ENCODE measurements at regions not wholly inside any gene's neighbourhood (a gene's known extent, or its start where the extent isn't known, plus 50 kb on each side); places are given as distances from the start of the nearest gene placed in this dataset.

DNA sequence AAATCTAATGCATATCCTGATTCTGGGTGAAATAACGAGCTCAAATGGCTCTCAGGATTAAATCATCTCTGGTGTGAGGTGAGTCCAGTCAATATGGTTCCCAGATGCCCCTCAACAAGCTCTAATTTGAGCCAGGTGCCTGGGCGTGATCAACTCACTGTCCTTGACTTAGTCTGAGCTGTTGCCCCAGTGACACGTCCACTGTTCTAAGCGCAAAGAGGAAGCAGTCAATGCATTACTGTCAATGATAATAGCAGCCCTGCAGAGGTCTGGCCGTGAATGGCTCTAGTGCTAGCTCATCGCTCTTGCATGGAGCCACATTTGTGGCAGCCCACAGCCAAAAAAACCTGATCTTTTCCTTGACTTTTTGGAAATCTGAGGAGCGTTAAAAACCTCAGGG is 128.6 kb upstream of the EFNA5 start:
- H3K9me3 Mint-ChIP-seq = peaks cover 0 to 8% (median 2%) of the 10 kb centered on the region in 7 donors
- no peak overlapping the region for H3K27ac ChIP-seq (ENCODE audit: insufficient read depth, low read length, poor library complexity, severe bottlenecking)
- no peaks in the 10 kb centered on the region for H3K9me3 ChIP-seq (ENCODE audit: control insufficient read depth in 2 of 2, low read length in 2 of 2)
- ATAC-seq (ENCODE audit: low read depth in 2 of 2) (no peak), DNase-seq (no peak)
- H3K27me3 ChIP-seq (ENCODE audit: control insufficient read depth, insufficient read depth, low read length) = no peaks in the 10 kb centered on the region
- no peak overlapping the region for H3K27ac Mint-ChIP-seq
- H3K4me3 ChIP-seq (ENCODE audit: low read depth, low read length) = no peak overlapping the region
- H3K27me3 Mint-ChIP-seq = no peaks in the 10 kb centered on the region
- no peaks in the 10 kb centered on the region for H3K36me3 ChIP-seq (ENCODE audit: control insufficient read depth, insufficient read depth, low read length)
- H3K4me1 Mint-ChIP-seq = no peaks in the 10 kb centered on the region
- H3K36me3 Mint-ChIP-seq = no peaks in the 10 kb centered on the region
- H3K4me3 Mint-ChIP-seq = no peak overlapping the region
- H3K4me1 ChIP-seq (ENCODE audit: control insufficient read depth, insufficient read depth, low read length, poor library complexity, severe bottlenecking) = no peaks in the 10 kb centered on the region

DNA sequence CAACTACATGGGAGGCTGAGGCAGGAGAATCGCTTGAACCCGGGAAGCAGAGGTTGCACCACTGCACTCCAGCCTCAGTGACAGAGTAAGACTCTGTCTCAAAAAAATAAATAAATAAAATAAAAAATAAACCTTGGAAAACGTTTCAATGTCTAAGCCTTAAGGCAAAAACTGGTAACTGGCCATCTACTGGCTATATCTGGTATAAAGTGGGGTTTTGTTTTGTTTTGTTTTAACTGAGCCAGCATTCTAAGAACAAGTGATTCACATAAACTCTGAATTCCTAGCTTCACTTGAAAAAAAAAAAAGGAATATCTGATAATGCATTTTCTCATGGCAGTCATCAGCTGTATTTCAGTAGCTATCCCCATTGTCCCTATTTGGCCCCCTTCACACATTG is 126.1 kb upstream of the EFNA5 start:
- peaks cover 0 to 8% (median 3%) of the 10 kb centered on the region in 7 donors for H3K9me3 Mint-ChIP-seq
- no peak overlapping the region for H3K4me3 Mint-ChIP-seq
- H3K27ac Mint-ChIP-seq = no peak overlapping the region
- no peaks in the 10 kb centered on the region for H3K27me3 ChIP-seq (ENCODE audit: control insufficient read depth, insufficient read depth, low read length)
- H3K36me3 Mint-ChIP-seq = no peaks in the 10 kb centered on the region
- no peaks in the 10 kb centered on the region for H3K27me3 Mint-ChIP-seq
- H3K36me3 ChIP-seq (ENCODE audit: control insufficient read depth, insufficient read depth, low read length) = no peaks in the 10 kb centered on the region
- no peak for ATAC-seq (ENCODE audit: low read depth in 2 of 2)
- H3K4me1 Mint-ChIP-seq = no peaks in the 10 kb centered on the region
- no peak for DNase-seq
- H3K4me3 ChIP-seq (ENCODE audit: low read depth, low read length) = no peak overlapping the region
- no peaks in the 10 kb centered on the region for H3K4me1 ChIP-seq (ENCODE audit: control insufficient read depth, insufficient read depth, low read length, poor library complexity, severe bottlenecking)
- H3K9me3 ChIP-seq (ENCODE audit: control insufficient read depth in 2 of 2, low read length in 2 of 2) = no peaks in the 10 kb centered on the region
- no peak overlapping the region for H3K27ac ChIP-seq (ENCODE audit: insufficient read depth, low read length, poor library complexity, severe bottlenecking)

DNA sequence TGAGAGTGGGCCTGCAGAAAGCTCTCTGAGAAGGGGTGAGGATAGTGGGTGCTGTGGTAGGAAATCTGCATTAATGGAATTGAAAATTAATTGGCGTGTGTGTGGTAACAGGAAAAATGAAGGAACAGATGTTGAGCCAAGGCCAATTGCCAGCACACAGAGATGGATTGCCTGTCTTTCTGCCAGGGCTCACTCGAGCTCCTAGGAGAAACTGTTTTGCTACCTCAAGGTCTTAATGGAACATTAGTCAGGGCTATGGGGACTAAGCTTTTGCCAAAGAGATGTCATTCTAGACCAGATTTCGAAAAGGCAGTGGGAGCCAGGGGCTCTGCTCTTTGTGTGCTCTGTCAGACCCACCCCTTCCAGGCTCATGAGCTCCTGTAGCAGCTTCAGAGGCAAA is 124.0 kb upstream of the EFNA5 start:
- Histone ChIP-seq H3K4me1 (ENCODE audit: control insufficient read depth, insufficient read depth, low read length, poor library complexity, severe bottlenecking) (no peaks in the 10 kb centered on the region), H3K9me3 (ENCODE audit: control insufficient read depth in 2 of 2, low read length in 2 of 2) (no peaks in the 10 kb centered on the region), H3K27ac (ENCODE audit: insufficient read depth, low read length, poor library complexity, severe bottlenecking) (no peak overlapping the region), H3K4me3 (ENCODE audit: low read depth, low read length) (no peak overlapping the region), H3K36me3 (ENCODE audit: control insufficient read depth, insufficient read depth, low read length) (no peaks in the 10 kb centered on the region), H3K27me3 (ENCODE audit: control insufficient read depth, insufficient read depth, low read length) (no peaks in the 10 kb centered on the region)
- Mint-ChIP-seq H3K4me1 (no peaks in the 10 kb centered on the region), H3K4me3 (no peak overlapping the region), H3K9me3 (peaks cover 0 to 8% (median 3%) of the 10 kb centered on the region in 7 donors), H3K27ac (no peak overlapping the region), H3K36me3 (no peaks in the 10 kb centered on the region), H3K27me3 (no peaks in the 10 kb centered on the region)
- no peak for ATAC-seq (ENCODE audit: low read depth in 2 of 2)
- no peak for DNase-seq

DNA sequence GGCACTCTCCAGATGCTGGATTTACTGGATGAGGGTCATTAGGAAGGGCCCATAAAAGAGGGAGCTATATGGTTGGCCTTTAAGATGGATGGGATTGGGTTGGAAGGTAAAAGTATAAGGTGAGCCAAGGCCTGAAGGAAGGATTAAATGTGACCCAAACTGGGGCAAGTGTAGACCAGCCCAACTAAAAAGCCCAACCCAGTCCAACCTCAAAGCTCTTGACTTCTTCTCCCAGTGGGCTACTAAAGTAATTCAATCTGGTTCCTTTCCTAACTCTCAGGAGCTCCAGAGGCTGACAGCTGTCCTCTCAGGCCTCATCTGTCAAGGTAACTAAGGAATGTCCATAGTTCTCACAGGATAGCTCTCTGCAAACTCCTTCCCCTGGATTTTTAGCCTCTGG is 122.2 kb upstream of the EFNA5 start:
- DNase-seq = no peak
- Histone ChIP-seq H3K36me3 (ENCODE audit: control insufficient read depth, insufficient read depth, low read length) (no peaks in the 10 kb centered on the region), H3K9me3 (ENCODE audit: control insufficient read depth in 2 of 2, low read length in 2 of 2) (no peaks in the 10 kb centered on the region), H3K4me3 (ENCODE audit: low read depth, low read length) (no peak overlapping the region), H3K27ac (ENCODE audit: insufficient read depth, low read length, poor library complexity, severe bottlenecking) (no peak overlapping the region), H3K27me3 (ENCODE audit: control insufficient read depth, insufficient read depth, low read length) (no peaks in the 10 kb centered on the region), H3K4me1 (ENCODE audit: control insufficient read depth, insufficient read depth, low read length, poor library complexity, severe bottlenecking) (no peaks in the 10 kb centered on the region)
- no peak for ATAC-seq (ENCODE audit: low read depth in 2 of 2)
- H3K36me3 Mint-ChIP-seq = no peaks in the 10 kb centered on the region
- H3K4me1 Mint-ChIP-seq = no peaks in the 10 kb centered on the region
- peaks cover 0 to 8% (median 3%) of the 10 kb centered on the region in 7 donors for H3K9me3 Mint-ChIP-seq
- H3K27ac Mint-ChIP-seq = no peak overlapping the region
- no peaks in the 10 kb centered on the region for H3K27me3 Mint-ChIP-seq
- no peak overlapping the region for H3K4me3 Mint-ChIP-seq

DNA sequence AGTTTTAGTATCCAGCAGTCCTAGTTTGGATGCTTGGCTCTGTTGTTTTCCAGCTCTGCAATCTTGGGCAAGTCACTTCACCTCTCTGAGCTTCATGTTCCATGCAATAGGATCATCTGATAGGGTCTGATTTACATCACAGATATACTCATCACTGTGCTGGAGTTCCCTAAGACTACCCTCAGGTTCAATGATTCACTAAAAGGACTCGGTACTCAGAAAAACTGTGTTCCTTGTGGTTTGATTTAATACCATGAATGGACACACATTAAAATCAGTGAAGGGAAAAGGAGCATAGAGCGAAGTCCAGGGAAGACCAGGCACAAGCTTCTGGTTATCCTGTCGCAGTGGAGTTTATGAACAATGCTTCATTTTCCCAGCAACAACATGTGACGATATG is 119.9 kb upstream of the EFNA5 start:
- ATAC-seq (ENCODE audit: low read depth in 2 of 2) (no peak), DNase-seq (no peak)
- Mint-ChIP-seq H3K27me3 (no peaks in the 10 kb centered on the region), H3K4me1 (no peaks in the 10 kb centered on the region), H3K9me3 (peaks cover 0 to 7% (median 3%) of the 10 kb centered on the region in 7 donors), H3K4me3 (no peak overlapping the region), H3K27ac (no peak overlapping the region), H3K36me3 (no peaks in the 10 kb centered on the region)
- Histone ChIP-seq H3K9me3 (ENCODE audit: control insufficient read depth in 2 of 2, low read length in 2 of 2) (no peaks in the 10 kb centered on the region), H3K4me1 (ENCODE audit: control insufficient read depth, insufficient read depth, low read length, poor library complexity, severe bottlenecking) (no peaks in the 10 kb centered on the region), H3K27me3 (ENCODE audit: control insufficient read depth, insufficient read depth, low read length) (no peaks in the 10 kb centered on the region), H3K4me3 (ENCODE audit: low read depth, low read length) (no peak overlapping the region), H3K27ac (ENCODE audit: insufficient read depth, low read length, poor library complexity, severe bottlenecking) (no peak overlapping the region), H3K36me3 (ENCODE audit: control insufficient read depth, insufficient read depth, low read length) (no peaks in the 10 kb centered on the region)

DNA sequence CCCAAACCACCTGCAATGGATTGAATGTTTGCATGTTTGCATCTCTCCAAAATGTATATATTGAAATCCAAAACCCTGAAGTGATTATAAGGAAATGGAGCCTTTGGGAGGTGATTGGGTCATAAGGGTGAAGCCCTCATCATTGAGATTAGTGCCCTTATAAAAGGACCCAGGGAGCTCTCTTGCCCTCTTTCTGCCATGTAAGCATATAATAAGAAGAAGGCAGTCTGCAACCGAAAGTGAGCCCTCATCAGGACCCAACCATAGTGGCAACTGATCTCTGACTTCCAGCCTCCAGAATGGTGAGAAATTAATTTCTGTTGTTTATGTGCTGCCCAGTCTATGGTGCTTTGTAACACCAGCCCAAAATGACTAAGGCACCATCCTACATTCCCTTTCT is 115.7 kb upstream of the EFNA5 start:
- no peaks in the 10 kb centered on the region for H3K27me3 ChIP-seq (ENCODE audit: control insufficient read depth, insufficient read depth, low read length)
- H3K36me3 ChIP-seq (ENCODE audit: control insufficient read depth, insufficient read depth, low read length) = no peaks in the 10 kb centered on the region
- H3K4me1 Mint-ChIP-seq = no peaks in the 10 kb centered on the region

DNA sequence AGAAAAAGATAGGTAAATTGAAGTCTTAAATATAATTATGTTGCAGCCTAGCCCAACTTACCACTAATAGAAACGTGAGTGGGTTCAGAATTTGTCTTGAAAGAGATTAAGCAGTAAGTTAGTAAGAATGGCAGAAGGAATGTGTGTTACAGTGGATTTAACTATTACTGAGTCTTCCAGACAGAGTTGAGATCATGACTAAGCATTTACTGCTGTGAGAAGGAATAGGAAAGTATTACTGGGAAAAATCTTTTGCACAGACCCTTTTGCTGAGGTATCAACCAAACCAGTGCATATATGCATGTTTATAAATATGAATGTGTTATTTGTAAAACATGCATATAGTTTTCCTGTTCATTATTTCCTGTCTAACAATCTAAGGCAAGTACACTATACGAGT is 112.8 kb upstream of the EFNA5 start:
- no peak for ATAC-seq (ENCODE audit: low read depth in 2 of 2)
- Mint-ChIP-seq H3K9me3 (peaks cover 0 to 7% (median 3%) of the 10 kb centered on the region in 7 donors), H3K4me3 (no peak overlapping the region), H3K27ac (no peak overlapping the region), H3K4me1 (no peaks in the 10 kb centered on the region), H3K27me3 (no peaks in the 10 kb centered on the region), H3K36me3 (no peaks in the 10 kb centered on the region)
- Histone ChIP-seq H3K4me3 (ENCODE audit: low read depth, low read length) (no peak overlapping the region), H3K36me3 (ENCODE audit: control insufficient read depth, insufficient read depth, low read length) (no peaks in the 10 kb centered on the region), H3K9me3 (ENCODE audit: control insufficient read depth in 2 of 2, low read length in 2 of 2) (no peaks in the 10 kb centered on the region), H3K27ac (ENCODE audit: insufficient read depth, low read length, poor library complexity, severe bottlenecking) (no peak overlapping the region), H3K27me3 (ENCODE audit: control insufficient read depth, insufficient read depth, low read length) (no peaks in the 10 kb centered on the region), H3K4me1 (ENCODE audit: control insufficient read depth, insufficient read depth, low read length, poor library complexity, severe bottlenecking) (no peaks in the 10 kb centered on the region)
- DNase-seq = no peak

More for the DNA sequence above, 115.7 kb upstream of the EFNA5 start:
- Mint-ChIP-seq H3K27ac (no peak overlapping the region), H3K4me3 (no peak overlapping the region), H3K27me3 (no peaks in the 10 kb centered on the region), H3K9me3 (peaks cover 0 to 7% (median 2%) of the 10 kb centered on the region in 7 donors), H3K36me3 (no peaks in the 10 kb centered on the region)
- no peaks in the 10 kb centered on the region for H3K4me1 ChIP-seq (ENCODE audit: control insufficient read depth, insufficient read depth, low read length, poor library complexity, severe bottlenecking)
- H3K9me3 ChIP-seq (ENCODE audit: control insufficient read depth in 2 of 2, low read length in 2 of 2) = no peaks in the 10 kb centered on the region
- no peak overlapping the region for H3K27ac ChIP-seq (ENCODE audit: insufficient read depth, low read length, poor library complexity, severe bottlenecking)
- ATAC-seq (ENCODE audit: low read depth in 2 of 2) = no peak
- DNase-seq = no peak
- no peak overlapping the region for H3K4me3 ChIP-seq (ENCODE audit: low read depth, low read length)

DNA sequence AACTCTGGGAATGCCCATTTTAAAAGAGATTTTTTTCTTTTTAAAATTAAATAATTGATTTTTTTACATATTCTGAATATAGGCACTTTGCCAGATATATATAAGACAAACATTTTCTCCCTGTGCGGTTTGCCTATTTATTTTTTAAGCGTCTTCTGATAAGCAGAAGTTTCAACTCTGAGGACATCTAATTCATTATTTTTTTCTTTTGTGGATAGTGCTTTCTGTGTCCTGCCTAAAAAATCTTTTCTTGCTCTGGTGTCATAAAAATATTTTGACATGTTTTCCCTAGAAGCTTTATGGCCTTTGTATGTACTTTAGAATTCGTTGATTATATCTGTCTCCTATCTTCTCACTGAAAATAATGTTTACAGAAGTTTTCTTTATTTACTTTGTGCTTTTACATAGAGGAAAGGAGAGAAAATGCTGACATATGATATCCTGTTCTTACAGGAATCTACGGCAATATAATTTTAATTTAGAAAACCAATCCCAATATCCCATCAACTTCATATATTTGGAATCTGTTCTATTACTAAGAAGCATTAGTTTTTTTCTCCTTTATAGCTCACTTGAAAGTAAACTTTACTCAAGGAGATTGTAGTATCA is 111.9 kb upstream of the EFNA5 start:
- Mint-ChIP-seq H3K27me3 (no peaks in the 10 kb centered on the region), H3K27ac (no peak overlapping the region), H3K4me1 (no peaks in the 10 kb centered on the region), H3K9me3 (peaks cover 0 to 7% (median 3%) of the 10 kb centered on the region in 7 donors), H3K4me3 (no peak overlapping the region), H3K36me3 (no peaks in the 10 kb centered on the region)
- Histone ChIP-seq H3K4me3 (ENCODE audit: low read depth, low read length) (no peak overlapping the region), H3K36me3 (ENCODE audit: control insufficient read depth, insufficient read depth, low read length) (no peaks in the 10 kb centered on the region), H3K9me3 (ENCODE audit: control insufficient read depth in 2 of 2, low read length in 2 of 2) (no peaks in the 10 kb centered on the region), H3K27ac (ENCODE audit: insufficient read depth, low read length, poor library complexity, severe bottlenecking) (no peak overlapping the region), H3K4me1 (ENCODE audit: control insufficient read depth, insufficient read depth, low read length, poor library complexity, severe bottlenecking) (no peaks in the 10 kb centered on the region), H3K27me3 (ENCODE audit: control insufficient read depth, insufficient read depth, low read length) (no peaks in the 10 kb centered on the region)
- DNase-seq = no peak
- ATAC-seq (ENCODE audit: low read depth in 2 of 2) = no peak

All from CD4-positive, CD25-positive, alpha-beta regulatory T cell (primary cell).